GM18951 (cell line): ENCODE measurements at regions not wholly inside any gene's neighbourhood (a gene's known extent, or its start where the extent isn't known, plus 50 kb on each side); places are given as distances from the start of the nearest gene placed in this dataset.

Experiments
- POLR2A ChIP-seq: IDR thresholded peaks from 4 replicates; pipeline ENCODE4 v1.6.1; 2011; ENCODE audit warnings: mild to moderate bottlenecking; ENCODE audit not compliant: insufficient read length, insufficient read depth; ENCODE audit errors: extremely low read depth
- in situ Hi-C: fragments of 300-500 bp; cut with MboI; formaldehyde crosslinking; loops from one replicate; pipeline ENCODE4 v1.12.0; 2022; ENCODE audit warnings: low sequenced_read_pairs, mixed read lengths, inconsistent platforms; ENCODE audit not compliant: unreplicated experiment

- no peak for TF ChIP-seq POLR2A
- in situ Hi-C loops, result no loop called here
Measured at GRCh38 chr12:130007771-130008170, 103.9 kb upstream of the TMEM132D start.

GRCh38 chr12:130008241-130008640 lies 104.4 kb upstream of the TMEM132D start:
- in situ Hi-C loops, result no loop called here
- no peak for TF ChIP-seq POLR2A

DNA sequence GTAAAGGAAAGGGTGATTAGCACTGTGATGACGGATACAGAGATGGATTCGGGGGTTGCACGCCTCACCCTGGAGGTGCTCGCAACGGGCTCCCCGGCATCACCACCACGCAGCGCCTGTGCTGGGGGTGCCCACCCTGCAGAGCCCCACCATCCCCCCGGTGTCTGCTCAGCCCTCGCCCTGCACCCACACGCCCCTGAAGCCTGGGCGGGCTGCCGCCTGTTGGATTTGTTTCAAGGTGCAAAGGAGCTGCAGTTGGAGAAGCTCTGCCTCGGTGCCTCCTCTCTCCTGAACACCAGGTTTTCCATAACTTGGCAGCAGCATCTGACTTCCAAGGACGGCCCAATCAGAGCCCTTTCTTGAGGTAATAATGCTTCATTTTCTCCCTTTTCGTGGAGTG lies 106.1 kb upstream of the TMEM132D start:
- no peak for TF ChIP-seq POLR2A
- in situ Hi-C loops, result no loop called here

DNA sequence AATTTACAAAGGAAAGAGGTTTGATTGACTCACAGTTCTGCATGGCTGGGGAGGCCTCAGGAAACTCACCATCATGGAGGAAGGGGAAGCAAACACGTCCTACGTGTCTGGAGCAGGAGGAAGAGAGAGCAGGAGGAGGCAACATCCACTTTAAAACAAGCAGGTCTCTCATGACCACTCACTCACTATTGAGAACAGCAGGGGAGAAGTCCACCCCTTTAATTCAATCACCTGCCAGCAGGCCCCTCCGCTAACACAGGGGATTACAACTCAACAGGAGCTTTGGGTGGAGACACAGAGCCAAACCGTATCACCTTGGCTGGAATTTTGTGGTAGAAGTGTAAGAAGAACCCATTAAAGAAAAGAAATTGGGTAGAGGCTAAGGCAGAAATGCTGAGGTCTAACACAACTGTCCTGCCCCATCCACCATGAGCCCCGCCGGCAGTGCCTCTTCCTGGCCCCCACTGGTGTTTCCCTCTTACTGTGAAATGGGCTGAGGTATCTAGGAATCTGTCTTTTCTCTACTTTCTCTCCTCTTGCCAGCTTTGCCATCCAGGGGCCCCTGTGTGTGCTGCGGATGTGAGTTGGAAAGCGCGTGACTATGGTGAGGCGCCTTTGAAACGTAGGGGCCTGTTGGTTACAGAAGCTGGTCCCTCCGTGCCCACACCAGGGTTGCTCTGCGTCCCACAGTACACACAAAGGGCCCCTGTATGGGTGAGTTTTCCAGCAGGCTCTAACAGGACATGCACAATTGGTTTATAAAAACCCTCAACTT lies 108.0 kb upstream of the TMEM132D start:
- in situ Hi-C loops, result no loop called here
- no peak for TF ChIP-seq POLR2A

DNA sequence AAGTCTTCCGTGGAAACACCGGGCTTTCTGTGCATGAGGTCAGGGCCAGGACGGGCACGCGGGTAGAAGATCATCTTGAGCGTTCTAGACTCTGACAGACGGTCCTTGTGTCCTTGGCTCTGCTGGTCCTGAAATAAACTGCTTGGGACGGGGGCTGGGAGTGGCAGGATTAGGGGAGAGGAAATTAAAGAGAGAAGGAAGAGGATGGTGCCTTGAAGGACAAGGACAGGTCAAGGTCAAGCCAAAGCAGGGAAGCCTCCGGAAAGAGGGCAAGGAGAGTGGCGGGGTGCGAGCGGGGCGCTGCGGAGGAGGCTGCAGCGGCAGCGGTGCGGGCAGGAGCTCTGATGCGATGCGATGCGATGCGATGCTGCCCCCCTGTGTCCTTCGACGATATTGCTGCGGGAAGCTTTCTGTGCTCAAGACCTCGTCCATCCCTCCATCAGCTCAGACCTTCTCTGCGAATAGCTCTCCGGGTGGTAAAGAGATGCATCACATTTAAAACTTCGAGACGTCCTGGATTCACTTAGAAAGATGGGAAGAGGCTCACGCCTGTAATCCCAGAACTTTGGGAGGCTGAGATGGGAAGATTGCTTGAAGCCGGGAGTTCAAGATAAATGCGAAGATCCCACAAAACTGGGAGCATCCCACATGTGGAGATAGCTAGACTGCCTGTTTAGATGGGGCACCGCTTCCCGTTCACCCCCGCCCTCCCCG lies 110.1 kb upstream of the TMEM132D start:
- in situ Hi-C loops, result no loop called here
- TF ChIP-seq POLR2A, result no peak

GRCh38 chr12:130014485-130014807 lies 110.6 kb upstream of the TMEM132D start:
- TF ChIP-seq POLR2A, result no peak
- in situ Hi-C loops, result no loop called here

DNA sequence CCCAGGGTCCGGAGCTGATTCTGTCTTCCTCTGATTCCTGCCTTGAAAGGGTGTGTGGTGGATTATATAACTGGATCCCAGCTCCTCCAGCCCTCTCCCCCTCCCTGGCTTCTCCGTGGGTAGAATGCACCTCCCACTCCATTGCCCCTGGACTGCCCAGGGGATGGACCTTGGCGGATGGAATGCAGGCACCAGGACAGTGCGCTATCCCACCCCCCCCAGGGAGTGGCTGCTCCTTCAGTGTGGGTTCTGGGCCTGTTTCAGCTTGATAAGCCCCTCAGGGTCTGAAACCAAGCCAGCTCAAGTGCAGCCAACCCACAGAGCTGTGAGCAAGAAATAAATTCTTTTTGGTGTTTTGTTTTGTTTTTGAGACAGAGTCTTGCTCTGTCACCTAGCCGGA lies 112.4 kb upstream of the TMEM132D start:
- in situ Hi-C loops, result no loop called here
- TF ChIP-seq POLR2A, result no peak

DNA sequence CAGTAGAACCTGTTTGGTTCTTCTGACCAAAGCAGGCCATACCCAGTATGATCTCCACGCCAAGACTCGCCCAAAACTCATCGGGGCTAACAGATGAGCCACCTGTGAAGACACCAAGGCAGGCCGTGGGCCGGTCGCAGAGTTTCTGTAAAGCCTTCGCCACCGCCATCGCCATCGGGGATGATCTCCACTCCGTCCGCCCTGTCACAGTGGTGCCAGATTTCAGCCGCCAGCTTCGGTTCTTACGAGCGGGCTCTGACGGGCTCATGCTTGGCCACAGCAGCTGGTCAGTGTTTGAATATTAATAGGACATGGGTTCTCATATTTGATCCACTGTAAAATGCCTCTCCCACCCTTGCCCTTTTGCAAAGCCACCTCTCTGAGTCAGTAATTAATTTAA lies 113.2 kb upstream of the TMEM132D start:
- in situ Hi-C loops, result no loop called here
- TF ChIP-seq POLR2A, result no peak

DNA sequence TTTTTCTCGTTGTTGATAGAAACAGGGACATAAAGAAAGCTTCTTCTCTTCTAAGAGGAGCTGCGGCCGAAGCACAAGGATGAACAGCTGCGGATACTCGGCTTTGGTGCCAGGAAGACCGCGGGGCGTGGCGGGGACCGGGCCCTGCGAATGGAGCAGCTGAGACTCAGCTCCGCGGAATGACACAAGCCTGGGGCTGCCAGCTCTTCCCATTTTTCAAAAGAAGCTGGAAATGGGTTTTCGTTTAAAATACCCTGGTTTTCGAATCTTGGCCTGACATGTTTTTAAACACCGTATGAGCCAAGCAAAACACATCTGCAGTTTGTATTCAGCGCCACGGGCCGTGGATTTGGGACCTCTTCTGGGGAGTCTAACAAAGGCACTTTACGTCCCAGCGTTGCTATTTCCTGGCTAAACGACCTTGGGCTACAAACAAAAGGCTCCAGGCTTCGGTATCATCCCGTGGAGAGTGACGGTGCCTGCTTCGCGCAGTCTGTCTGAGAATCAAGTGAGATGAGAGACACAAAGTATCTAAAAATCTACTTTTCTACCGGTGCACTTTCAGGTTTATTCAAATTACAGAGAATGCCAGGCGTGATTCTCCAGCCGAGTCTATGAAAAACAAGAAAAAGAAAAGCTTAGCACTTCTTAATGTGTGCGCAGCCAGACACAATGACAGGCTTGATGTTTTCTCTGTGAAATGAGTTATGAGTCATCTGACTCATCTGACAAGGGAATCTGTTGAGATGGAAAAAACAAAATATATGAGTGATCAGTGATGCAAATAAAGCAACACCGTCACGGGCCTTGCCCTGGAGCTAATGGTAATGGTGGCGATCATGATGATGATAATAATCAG lies 114.0 kb upstream of the TMEM132D start:
- TF ChIP-seq POLR2A, result no peak
- in situ Hi-C loops, result no loop called here

DNA sequence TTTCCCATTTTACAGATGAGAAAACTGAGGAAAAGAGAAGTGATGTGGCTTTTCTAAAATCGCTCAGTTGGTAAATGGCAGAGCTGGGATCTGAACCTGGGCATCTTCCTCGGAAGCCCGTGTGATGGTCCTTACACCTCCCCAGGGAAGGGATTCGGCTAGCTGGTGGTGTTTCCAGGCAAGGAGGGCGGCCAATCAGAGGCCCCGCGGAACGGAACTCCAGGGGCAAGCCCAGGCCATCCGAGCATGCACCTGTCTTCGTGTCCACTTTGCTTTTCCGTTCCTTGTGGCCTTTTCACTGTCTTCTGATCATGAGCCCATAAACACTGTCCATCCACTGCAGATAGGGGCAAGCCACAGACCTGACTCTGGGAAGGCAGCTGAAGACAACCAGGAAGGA lies 114.8 kb upstream of the TMEM132D start:
- in situ Hi-C loops, result no loop called here
- no peak for TF ChIP-seq POLR2A

- in situ Hi-C loops, result loop anchor here (25.0 kb wide), 1 partner anchor 311 kb away; the partner anchor contains the start of gene PIWIL1
- TF ChIP-seq POLR2A, result no peak
Measured at GRCh38 chr12:130026608-130027176, 122.9 kb upstream of the TMEM132D start.

- in situ Hi-C loops, result loop anchor here (25.0 kb wide), 1 partner anchor 310 kb away; the partner anchor contains the start of gene PIWIL1
- no peak for TF ChIP-seq POLR2A
Measured at GRCh38 chr12:130027798-130028197, 124.0 kb upstream of the TMEM132D start.

DNA sequence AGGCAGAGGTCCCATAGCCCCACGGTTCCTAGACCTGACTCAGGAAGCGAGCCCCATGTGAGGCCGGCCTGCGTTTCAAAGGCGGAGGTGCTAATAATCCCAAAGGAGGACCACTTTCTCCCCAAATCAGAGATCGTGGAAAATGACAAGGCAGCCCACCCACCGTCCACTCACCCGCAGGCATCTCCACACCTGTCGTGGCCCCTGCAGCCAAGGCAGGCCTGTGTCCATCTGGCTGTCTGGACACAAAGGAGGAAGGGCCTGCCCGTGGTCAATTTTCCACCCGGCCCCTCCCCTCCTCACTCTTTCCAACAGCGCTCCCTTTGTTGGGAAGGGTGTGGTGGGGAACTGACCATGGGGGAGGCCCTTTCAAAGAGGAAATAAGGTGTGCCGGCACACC lies 125.3 kb upstream of the TMEM132D start:
- in situ Hi-C loops, result loop anchor here (25.0 kb wide), 1 partner anchor 308 kb away; the partner anchor contains the start of gene PIWIL1

More for the DNA sequence above, 125.3 kb upstream of the TMEM132D start:
- TF ChIP-seq POLR2A, result no peak
